Fibroblast of pulmonary artery (primary cell): ENCODE measurements at regions not wholly inside any gene's neighbourhood (a gene's known extent, or its start where the extent isn't known, plus 50 kb on each side); places are given as distances from the start of the nearest gene placed in this dataset.
"Not testable (repeated sequence)": the region's sequence is repeated elsewhere in the genome, so short reads cannot be mapped to it uniquely, and the experiment has no call there.

Source experiments
- DNase-seq: peaks from one replicate; pipeline ENCODE4 v3.0.0-alpha.2; 2010; ENCODE audit warnings: low read depth
- H3K4me3 ChIP-seq: replicated peaks from 2 replicates; pipeline ENCODE4 v1.5.1; 2011; ENCODE audit warnings: low read depth, mild to moderate bottlenecking, control low read depth, low read length, moderate library complexity
- CTCF ChIP-seq: IDR thresholded peaks from 2 replicates; pipeline ENCODE4 v1.5.1; 2011; ENCODE audit warnings: mild to moderate bottlenecking, control low read depth, low read length, inconsistent platforms; ENCODE audit errors: missing control alignments

- TF ChIP-seq CTCF, result no peak
- no peak overlapping the region for H3K4me3 ChIP-seq
- DNase-seq, result no peak
Measured at GRCh38 chr9:82480921-82481320, 492.3 kb downstream of the SPATA31D1 start.

GRCh38 chr9:82487935-82488312 is 499.4 kb downstream of the SPATA31D1 start:
- DNase-seq, result no peak
- TF ChIP-seq CTCF, result no peak
- H3K4me3 ChIP-seq, result no peak overlapping the region

- TF ChIP-seq CTCF, result no peak
- H3K4me3 ChIP-seq, result no peak overlapping the region
- peak; percentile 68 for DNase-seq
Measured at GRCh38 chr9:82488313-82489200, 500.0 kb downstream of the SPATA31D1 start.

GRCh38 chr9:82489201-82489821 is 500.7 kb downstream of the SPATA31D1 start:
- peak; percentile 40 for DNase-seq
- no peak for TF ChIP-seq CTCF
- H3K4me3 ChIP-seq, result no peak overlapping the region

- peak; percentile 36 for DNase-seq
- no peak overlapping the region for H3K4me3 ChIP-seq
- TF ChIP-seq CTCF, result no peak
Measured at GRCh38 chr9:82490019-82490499, 501.5 kb downstream of the SPATA31D1 start.

- DNase-seq, H3K4me3 ChIP-seq: not testable (repeated sequence)
Measured at GRCh38 chr9:82490821-82491220, 502.2 kb downstream of the SPATA31D1 start.

- H3K4me3 ChIP-seq, result no peak overlapping the region
- no peak for DNase-seq
- TF ChIP-seq CTCF, result no peak
Measured at GRCh38 chr9:82491604-82492003, 503.0 kb downstream of the SPATA31D1 start.
